ENCODE measurements at regions not wholly inside any gene's neighbourhood (a gene's known extent, or its start where the extent isn't known, plus 50 kb on each side); places are given as distances from the start of the nearest gene placed in this dataset.

DNA sequence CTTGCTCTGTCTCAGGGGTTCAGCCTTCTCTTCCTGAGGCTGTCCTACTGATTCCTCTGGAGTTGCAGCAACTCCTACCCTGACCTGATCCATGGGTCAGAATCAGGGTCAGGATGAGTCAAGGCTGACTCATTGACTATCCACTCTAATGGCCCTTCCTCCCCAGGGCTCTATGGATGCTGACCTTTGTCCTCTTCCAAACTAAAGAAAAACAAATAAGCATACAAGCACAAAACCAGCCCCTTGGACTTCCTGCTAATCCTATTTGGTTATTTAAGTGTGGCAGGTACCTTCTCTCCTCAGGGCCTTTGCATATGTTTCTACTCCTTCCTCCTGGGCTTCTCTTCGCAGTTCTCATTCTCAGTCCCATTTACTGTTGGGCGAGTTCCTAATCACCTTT lies 204.5 kb upstream of the NAV2 start:
- Histone ChIP-seq H4K20me1 (replicated peaks; ENCODE audit: control insufficient read depth, insufficient read depth, low read length) (no peaks in the 10 kb centered on the region), H3K4me2 (ENCODE audit: insufficient read depth, low read length) (no peak overlapping the region), H2AFZ (ENCODE audit: low read depth, low read length) (no peak overlapping the region), H3K27me3 (ENCODE audit: control insufficient read depth in 2 of 2, insufficient read depth in 2 of 2, low read length in 2 of 2) (peaks cover 0 to 15% of the 10 kb centered on the region in 2 experiments; a peak in 3 of 5 replicates), H3K27ac (ENCODE audit: extremely low read depth, low read depth, low read length) (no peak overlapping the region), H3K36me3 (ENCODE audit: control insufficient read depth, insufficient read depth, low read length) (no peaks in the 10 kb centered on the region), H3K9ac (ENCODE audit: insufficient read depth in 1 of 2, low read depth in 2 of 2, low read length in 2 of 2) (no peak overlapping the region), H3K9me3 (replicated peaks; ENCODE audit: control insufficient read depth, insufficient read depth, low read depth, low read length) (no peaks in the 10 kb centered on the region), H3K4me1 (replicated peaks in 1 of 2; ENCODE audit: control insufficient read depth in 2 of 2, insufficient read depth in 2 of 2, low read length in 2 of 2) (no peaks in the 10 kb centered on the region), H3K4me3 (no peak overlapping the region), H3K79me2 (ENCODE audit: control insufficient read depth, insufficient read depth, low read length) (no peaks in the 10 kb centered on the region), H3K9me1 (ENCODE audit: control insufficient read depth, insufficient read depth, low read length) (no peaks in the 10 kb centered on the region)
- intact Hi-C loops (cut with micrococcal nuclease) (no loop called here), in situ Hi-C loops (cut with MboI) (no loop called here)
- BruUV-seq (replicated peaks), result no TSS peak
- 4% methylated on average over 2 of the region's 2 CpGs for WGBS (ENCODE audit: insufficient coverage, low coverage, missing lambda C conversion rate)
- DNase-seq (ENCODE audit: extremely low read depth in 1 of 4, low spot score in 3 of 4), result peak; percentile 23 to 27 (median 24)
- ChIA-PET CTCF (ENCODE audit: low intra/inter-chr PET ratio) (no interaction called here), POLR2A (no interaction called here)
- ATAC-seq, result no peak
- FAIRE-seq, result no peak
- TF ChIP-seq, protein P1, sequence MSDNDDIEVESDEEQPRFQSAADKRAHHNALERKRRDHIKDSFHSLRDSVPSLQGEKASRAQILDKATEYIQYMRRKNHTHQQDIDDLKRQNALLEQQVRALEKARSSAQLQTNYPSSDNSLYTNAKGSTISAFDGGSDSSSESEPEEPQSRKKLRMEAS (CRISPR knock-in tag; IDR thresholded peaks at IDR 0.05), result no peak
- no peak; a peak in 1 of 4 replicates for TF ChIP-seq KDM1A (IDR thresholded peaks at IDR 0.05)
- TF ChIP-seq FOSL1 (tag; conservative IDR thresholded peaks at IDR 0.05), result peak; percentile 98
- TF ChIP-seq, protein P2, sequence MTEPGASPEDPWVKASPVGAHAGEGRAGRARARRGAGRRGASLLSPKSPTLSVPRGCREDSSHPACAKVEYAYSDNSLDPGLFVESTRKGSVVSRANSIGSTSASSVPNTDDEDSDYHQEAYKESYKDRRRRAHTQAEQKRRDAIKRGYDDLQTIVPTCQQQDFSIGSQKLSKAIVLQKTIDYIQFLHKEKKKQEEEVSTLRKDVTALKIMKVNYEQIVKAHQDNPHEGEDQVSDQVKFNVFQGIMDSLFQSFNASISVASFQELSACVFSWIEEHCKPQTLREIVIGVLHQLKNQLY (CRISPR knock-in tag; conservative IDR thresholded peaks at IDR 0.05), result no peak
- TF ChIP-seq MCM7 (IDR thresholded peaks at IDR 0.05), result no peak
- TF ChIP-seq MCM5 (IDR thresholded peaks at IDR 0.05; ENCODE audit: low read depth), result no peak
- peak; percentile 15 for TF ChIP-seq FOS (IDR thresholded peaks at IDR 0.05; ENCODE audit: extremely low read depth, insufficient read length)
- peak; percentile 85 for TF ChIP-seq JUND (IDR thresholded peaks at IDR 0.05; ENCODE audit: borderline replicate concordance, low read depth, low read length)
- peak; percentile 87; the same call in 1 of the 3 replicates for TF ChIP-seq JUND (tag; IDR thresholded peaks at IDR 0.05; ENCODE audit: borderline replicate concordance, low read depth, low read length)
- TF ChIP-seq JUN (IDR thresholded peaks at IDR 0.05; ENCODE audit: borderline replicate concordance, low read depth, low read length), result peak; percentile 87
- TF ChIP-seq JUN (CRISPR knock-in tag; IDR thresholded peaks at IDR 0.05; ENCODE audit: borderline replicate concordance), result no peak
- TF ChIP-seq SMARCA4 (IDR thresholded peaks at IDR 0.05), result peak; percentile 37; the same call in 1 of the 2 replicates
- no peak for TF ChIP-seq ZNF12 (CRISPR knock-in tag; IDR thresholded peaks at IDR 0.05)
- TF ChIP-seq NR2C1 (IDR thresholded peaks at IDR 0.05), result 0 out of 2 replicates have a peak, but pooled peaks have one; percentile 33
- peak; percentile 80 for TF ChIP-seq NR2C1 (tag; IDR thresholded peaks at IDR 0.05)
- no peak for TF ChIP-seq ZFPM2 (CRISPR knock-in tag; IDR thresholded peaks at IDR 0.05)
- TF ChIP-seq, protein P3, sequence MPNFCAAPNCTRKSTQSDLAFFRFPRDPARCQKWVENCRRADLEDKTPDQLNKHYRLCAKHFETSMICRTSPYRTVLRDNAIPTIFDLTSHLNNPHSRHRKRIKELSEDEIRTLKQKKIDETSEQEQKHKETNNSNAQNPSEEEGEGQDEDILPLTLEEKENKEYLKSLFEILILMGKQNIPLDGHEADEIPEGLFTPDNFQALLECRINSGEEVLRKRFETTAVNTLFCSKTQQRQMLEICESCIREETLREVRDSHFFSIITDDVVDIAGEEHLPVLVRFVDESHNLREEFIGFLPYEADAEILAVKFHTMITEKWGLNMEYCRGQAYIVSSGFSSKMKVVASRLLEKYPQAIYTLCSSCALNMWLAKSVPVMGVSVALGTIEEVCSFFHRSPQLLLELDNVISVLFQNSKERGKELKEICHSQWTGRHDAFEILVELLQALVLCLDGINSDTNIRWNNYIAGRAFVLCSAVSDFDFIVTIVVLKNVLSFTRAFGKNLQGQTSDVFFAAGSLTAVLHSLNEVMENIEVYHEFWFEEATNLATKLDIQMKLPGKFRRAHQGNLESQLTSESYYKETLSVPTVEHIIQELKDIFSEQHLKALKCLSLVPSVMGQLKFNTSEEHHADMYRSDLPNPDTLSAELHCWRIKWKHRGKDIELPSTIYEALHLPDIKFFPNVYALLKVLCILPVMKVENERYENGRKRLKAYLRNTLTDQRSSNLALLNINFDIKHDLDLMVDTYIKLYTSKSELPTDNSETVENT (CRISPR knock-in tag; IDR thresholded peaks at IDR 0.05), result no peak
- TF ChIP-seq NR2C2 (CRISPR knock-in tag; IDR thresholded peaks at IDR 0.05), result no peak
- TF ChIP-seq NR2C2 (tag; IDR thresholded peaks at IDR 0.05), result peak; percentile 73
- TF ChIP-seq, protein P4, sequence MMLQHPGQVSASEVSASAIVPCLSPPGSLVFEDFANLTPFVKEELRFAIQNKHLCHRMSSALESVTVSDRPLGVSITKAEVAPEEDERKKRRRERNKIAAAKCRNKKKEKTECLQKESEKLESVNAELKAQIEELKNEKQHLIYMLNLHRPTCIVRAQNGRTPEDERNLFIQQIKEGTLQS (IDR thresholded peaks at IDR 0.05), result peak; percentile 82
- TF ChIP-seq, protein P4 (CRISPR knock-in tag; conservative IDR thresholded peaks at IDR 0.05), result no peak
- 0 out of 2 replicates have a peak, but pooled peaks have one; percentile 38 for TF ChIP-seq ARID1B (IDR thresholded peaks at IDR 0.05)
- TF ChIP-seq LCOR (CRISPR knock-in tag; IDR thresholded peaks at IDR 0.05), result no peak
